Glutamatergic neuron (in vitro differentiated cells): ENCODE measurements at regions not wholly inside any gene's neighbourhood (a gene's known extent, or its start where the extent isn't known, plus 50 kb on each side); places are given as distances from the start of the nearest gene placed in this dataset.

Source experiments
- DNase-seq: peaks from one replicate; pipeline ENCODE4 v3.0.0; 2022
- H3K27ac Mint-ChIP-seq: one replicate; pipeline ENCODE4 v1.8.0; 2020; ENCODE audit warnings: mild to moderate bottlenecking, mixed read lengths, inconsistent platforms; ENCODE audit not compliant: unreplicated experiment
- H3K27me3 Mint-ChIP-seq: one replicate; pipeline ENCODE4 v1.8.0; 2020; ENCODE audit warnings: mild to moderate bottlenecking, moderate library complexity, mixed read lengths, inconsistent platforms; ENCODE audit not compliant: unreplicated experiment
- H3K36me3 Mint-ChIP-seq: one replicate; pipeline ENCODE4 v1.8.0; 2020; ENCODE audit warnings: mild to moderate bottlenecking, mixed read lengths, inconsistent platforms; ENCODE audit not compliant: unreplicated experiment
- H3K4me1 Mint-ChIP-seq: one replicate; pipeline ENCODE4 v1.8.0; 2020; ENCODE audit warnings: mild to moderate bottlenecking, low read depth, mixed read lengths, inconsistent platforms; ENCODE audit not compliant: unreplicated experiment
- H3K4me3 Mint-ChIP-seq: one replicate; pipeline ENCODE4 v1.8.0; 2020; ENCODE audit warnings: mild to moderate bottlenecking, mixed read lengths, inconsistent platforms; ENCODE audit not compliant: unreplicated experiment
- H3K9me3 Mint-ChIP-seq: one replicate; pipeline ENCODE4 v1.8.0; 2020; ENCODE audit warnings: mild to moderate bottlenecking, moderate library complexity, mixed read lengths, inconsistent platforms; ENCODE audit not compliant: unreplicated experiment
- TF ChIP-seq, protein P1 (sequence below): fragments of 200-600 bp; sonication (generic); IDR thresholded peaks from one replicate; pipeline ENCODE4 v1.5.0; 2021; ENCODE audit not compliant: partially characterized antibody, unreplicated experiment

DNA sequence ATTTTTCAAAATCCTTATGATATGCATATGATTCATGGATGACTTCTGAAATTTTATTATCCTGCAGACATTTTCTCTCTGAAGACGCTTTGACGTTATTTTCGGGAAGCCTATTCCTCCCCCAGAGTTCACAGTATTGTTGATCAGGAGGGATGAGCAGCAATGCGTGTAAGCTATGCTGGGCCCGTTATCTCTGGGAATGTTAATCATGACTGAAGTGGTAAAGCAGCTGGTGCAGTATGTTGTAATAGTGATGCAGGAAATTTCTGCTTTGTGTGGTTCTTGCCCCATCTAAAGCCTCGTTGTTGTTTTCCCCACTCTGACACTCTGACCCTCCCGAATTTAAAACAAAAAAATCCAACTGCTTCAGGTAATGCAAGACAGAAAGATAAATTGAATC is 1797.8 kb upstream of the WWC1 start:
- H3K36me3 Mint-ChIP-seq: no peaks in the 10 kb centered on the region
- no peaks in the 10 kb centered on the region for H3K9me3 Mint-ChIP-seq
- no peaks in the 10 kb centered on the region for H3K27me3 Mint-ChIP-seq
- no peak overlapping the region for H3K27ac Mint-ChIP-seq
- H3K4me3 Mint-ChIP-seq: no peak overlapping the region
- TF ChIP-seq, protein P1, sequence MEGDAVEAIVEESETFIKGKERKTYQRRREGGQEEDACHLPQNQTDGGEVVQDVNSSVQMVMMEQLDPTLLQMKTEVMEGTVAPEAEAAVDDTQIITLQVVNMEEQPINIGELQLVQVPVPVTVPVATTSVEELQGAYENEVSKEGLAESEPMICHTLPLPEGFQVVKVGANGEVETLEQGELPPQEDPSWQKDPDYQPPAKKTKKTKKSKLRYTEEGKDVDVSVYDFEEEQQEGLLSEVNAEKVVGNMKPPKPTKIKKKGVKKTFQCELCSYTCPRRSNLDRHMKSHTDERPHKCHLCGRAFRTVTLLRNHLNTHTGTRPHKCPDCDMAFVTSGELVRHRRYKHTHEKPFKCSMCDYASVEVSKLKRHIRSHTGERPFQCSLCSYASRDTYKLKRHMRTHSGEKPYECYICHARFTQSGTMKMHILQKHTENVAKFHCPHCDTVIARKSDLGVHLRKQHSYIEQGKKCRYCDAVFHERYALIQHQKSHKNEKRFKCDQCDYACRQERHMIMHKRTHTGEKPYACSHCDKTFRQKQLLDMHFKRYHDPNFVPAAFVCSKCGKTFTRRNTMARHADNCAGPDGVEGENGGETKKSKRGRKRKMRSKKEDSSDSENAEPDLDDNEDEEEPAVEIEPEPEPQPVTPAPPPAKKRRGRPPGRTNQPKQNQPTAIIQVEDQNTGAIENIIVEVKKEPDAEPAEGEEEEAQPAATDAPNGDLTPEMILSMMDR: no peak
- no peak for DNase-seq
- no peaks in the 10 kb centered on the region for H3K4me1 Mint-ChIP-seq

DNA sequence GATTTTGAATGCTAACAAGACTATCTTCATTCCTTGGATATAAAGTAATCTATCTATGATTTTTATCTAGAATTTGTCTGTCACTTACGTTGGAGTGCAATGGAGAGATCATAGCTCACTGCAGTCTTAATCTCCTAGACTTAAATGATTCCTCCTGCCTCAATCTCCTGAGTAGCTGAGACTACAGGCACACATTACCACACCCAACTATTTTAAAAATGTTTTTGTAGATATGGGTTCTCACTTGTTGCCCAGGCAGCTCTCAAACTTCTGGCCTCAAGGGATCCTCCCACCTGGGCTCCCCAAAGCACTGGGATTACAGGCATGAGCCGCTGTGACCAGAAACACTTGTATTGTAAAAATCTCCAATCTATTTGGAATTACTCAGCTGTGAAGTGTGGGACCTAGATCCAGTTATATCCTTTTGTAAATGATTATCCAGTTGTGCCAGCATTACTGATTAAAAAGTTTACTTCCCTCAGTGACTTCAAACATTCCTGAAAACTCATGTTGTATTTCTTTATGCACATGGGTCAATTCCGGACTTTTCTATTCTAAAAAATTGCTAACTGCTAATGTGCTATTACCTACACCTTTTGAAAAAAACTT is 1793.8 kb upstream of the WWC1 start:
- H3K27me3 Mint-ChIP-seq: peaks cover 2% of the 10 kb centered on the region
- peaks cover 1% of the 10 kb centered on the region for H3K9me3 Mint-ChIP-seq
- H3K36me3 Mint-ChIP-seq: no peaks in the 10 kb centered on the region
- no peak overlapping the region for H3K27ac Mint-ChIP-seq
- H3K4me3 Mint-ChIP-seq: no peak overlapping the region
- TF ChIP-seq, protein P1: no peak
- no peak for DNase-seq
- H3K4me1 Mint-ChIP-seq: no peaks in the 10 kb centered on the region

DNA sequence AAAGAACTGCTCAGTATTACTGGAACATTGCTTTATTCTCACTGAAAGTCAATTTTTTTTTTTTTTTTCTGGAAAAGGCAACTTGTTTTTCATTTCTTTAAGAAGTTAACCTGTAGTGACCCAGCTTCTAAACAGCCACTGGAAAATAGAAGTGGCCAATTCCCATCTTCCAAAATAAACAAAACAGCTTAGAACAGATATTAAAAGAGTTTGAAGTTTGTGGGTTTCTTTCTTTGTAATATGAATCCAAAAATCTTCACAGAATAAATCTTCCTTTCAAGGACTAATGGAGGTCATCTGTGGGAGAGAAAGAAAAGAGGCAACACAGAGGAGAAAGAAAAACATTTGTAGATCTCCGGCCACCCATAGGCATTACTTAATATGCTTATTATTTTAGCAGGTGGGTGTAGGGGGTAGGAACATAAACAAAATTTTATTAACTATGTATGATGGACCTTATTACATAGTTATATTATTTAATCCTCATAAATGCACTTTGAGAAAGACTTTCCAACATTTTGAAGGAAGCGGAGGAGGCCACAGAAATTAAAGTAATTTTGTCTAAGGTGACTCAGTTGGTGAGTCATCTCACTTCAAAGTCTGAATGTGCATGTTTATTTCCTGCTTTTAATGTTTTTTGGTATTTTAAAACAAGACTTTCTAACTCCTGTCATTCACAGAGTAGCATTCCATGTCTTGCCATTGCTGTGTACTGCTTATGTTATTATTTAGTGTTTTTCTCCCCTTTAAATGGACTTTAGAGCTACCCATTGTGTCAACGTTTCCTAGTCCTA is 1791.8 kb upstream of the WWC1 start:
- Mint-ChIP-seq H3K4me3 (no peak overlapping the region), H3K9me3 (peaks cover 1% of the 10 kb centered on the region), H3K27ac (no peak overlapping the region), H3K27me3 (peaks cover 2% of the 10 kb centered on the region), H3K4me1 (no peaks in the 10 kb centered on the region), H3K36me3 (no peaks in the 10 kb centered on the region)
- DNase-seq: no peak
- TF ChIP-seq, protein P1: no peak

DNA sequence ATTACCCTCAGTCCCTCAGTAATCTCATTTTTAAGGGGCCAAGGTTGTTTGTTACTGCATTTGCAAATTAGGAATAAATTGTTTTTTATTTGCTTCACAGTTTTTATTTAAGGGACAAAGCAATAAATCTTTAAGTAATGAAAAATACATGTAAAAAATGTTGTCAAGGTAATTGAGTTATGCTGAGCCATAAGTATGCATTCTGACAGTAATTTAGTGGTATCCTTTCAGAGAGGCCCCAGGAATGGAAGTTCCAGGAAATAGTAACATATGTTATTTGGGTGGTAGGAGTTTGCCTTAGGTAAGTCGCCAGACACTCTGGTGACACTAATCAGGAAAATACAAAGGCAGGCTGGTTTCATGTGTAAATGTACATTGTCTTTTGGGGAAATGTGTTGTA is 1787.9 kb upstream of the WWC1 start:
- Mint-ChIP-seq H3K4me3 (no peak overlapping the region), H3K9me3 (peaks cover 1% of the 10 kb centered on the region), H3K27me3 (peaks cover 2% of the 10 kb centered on the region), H3K4me1 (no peaks in the 10 kb centered on the region), H3K36me3 (no peaks in the 10 kb centered on the region), H3K27ac (no peak overlapping the region)
- TF ChIP-seq, protein P1: no peak
- no peak for DNase-seq

DNA sequence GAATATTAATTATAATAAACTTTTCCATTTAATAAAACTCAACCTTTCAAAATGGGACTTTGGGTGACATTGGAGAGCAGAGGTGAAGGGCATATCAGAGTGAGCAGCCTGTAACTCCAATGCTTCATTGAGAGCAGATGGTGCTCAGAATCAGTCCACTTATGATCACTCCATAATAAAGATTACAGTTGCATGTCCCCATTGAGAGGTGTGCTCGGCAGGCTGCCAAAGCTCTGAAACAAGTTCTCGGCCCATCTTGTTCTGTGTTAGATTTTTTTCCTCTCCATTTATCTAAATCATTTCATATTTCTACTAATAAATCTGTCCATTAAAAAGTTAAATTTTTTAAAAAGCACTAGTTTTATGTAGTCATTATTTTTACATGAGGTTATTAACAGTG is 1786.4 kb upstream of the WWC1 start:
- Mint-ChIP-seq H3K4me3 (no peak overlapping the region), H3K36me3 (no peaks in the 10 kb centered on the region), H3K4me1 (no peaks in the 10 kb centered on the region), H3K27ac (no peak overlapping the region), H3K27me3 (peaks cover 2% of the 10 kb centered on the region), H3K9me3 (peaks cover 1% of the 10 kb centered on the region)
- no peak for DNase-seq
- TF ChIP-seq, protein P1: no peak
